GM18861 (cell line): ENCODE measurements at regions not wholly inside any gene's neighbourhood (a gene's known extent, or its start where the extent isn't known, plus 50 kb on each side); places are given as distances from the start of the nearest gene placed in this dataset.
"Not testable (repeated sequence)": the region's sequence is repeated elsewhere in the genome, so short reads cannot be mapped to it uniquely, and the experiment has no call there.

ENCODE experiments used
- ATAC-seq: cut with Tn5 transposase; IDR thresholded peaks from one replicate; pipeline ENCODE4 v1.9.1; 2021; ENCODE audit not compliant: unreplicated experiment

DNA sequence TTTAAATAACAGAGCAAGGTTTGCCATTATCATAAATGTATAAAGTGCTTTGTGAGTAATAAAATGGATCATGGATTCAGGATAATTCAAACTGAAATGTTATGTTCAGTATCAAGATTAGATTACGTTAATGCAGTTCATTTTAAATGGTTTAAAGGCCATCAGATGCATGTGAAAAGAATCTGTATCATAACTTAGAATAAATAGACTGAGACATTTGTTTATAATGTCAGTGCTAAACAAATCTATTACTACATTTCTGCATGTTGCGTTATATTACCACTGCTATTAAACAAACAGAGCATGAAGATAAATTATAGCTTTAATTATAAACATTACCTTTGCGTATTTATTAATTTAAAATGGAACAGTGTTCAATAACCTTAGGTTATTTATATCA lies 160.2 kb downstream of the TOX3 start:
- ATAC-seq: no peak

- ATAC-seq: no peak
Observed at GRCh38 chr16:52384378-52384777, 162.6 kb downstream of the TOX3 start.

GRCh38 chr16:52383640-52384292 lies 163.2 kb downstream of the TOX3 start:
- ATAC-seq: no peak

DNA sequence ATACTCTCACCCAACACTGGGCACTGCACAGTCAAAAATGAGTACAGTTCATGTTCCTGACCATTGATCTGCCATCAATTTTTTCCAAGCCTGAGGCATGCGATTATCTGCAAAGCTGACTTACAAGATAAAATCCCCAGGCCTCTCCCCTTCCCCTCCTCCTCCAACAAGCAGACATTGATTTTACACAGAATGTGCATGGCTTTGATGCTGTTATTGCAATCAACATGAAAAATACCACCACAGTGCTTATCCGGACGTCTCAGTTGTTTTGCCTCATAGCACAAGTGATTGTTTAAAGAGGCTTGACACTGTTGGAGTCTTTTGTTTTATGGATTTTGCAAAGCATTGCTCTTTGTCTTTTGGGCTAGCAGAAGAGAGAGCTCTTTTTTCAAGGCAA lies 163.8 kb downstream of the TOX3 start:
- no peak for ATAC-seq

DNA sequence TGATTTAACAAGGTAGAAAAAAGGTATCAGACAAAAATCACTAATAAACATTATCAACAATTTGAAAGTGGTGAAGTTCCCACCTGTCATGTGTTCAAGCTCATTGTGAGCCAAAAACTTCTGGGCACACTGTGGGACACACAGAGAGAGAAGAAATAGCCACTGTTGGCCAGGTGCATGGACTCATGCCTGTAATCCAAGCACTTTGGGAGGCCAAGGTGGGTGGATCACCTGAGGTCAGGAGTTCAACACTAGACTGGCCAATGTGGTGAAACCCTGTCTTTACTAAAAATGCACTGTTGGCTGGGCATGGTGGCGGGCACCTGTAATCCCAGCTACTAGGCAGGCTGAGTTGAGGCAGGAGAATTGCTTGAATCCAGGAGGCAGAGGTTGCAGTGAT lies 167.4 kb downstream of the TOX3 start:
- ATAC-seq: no peak

DNA sequence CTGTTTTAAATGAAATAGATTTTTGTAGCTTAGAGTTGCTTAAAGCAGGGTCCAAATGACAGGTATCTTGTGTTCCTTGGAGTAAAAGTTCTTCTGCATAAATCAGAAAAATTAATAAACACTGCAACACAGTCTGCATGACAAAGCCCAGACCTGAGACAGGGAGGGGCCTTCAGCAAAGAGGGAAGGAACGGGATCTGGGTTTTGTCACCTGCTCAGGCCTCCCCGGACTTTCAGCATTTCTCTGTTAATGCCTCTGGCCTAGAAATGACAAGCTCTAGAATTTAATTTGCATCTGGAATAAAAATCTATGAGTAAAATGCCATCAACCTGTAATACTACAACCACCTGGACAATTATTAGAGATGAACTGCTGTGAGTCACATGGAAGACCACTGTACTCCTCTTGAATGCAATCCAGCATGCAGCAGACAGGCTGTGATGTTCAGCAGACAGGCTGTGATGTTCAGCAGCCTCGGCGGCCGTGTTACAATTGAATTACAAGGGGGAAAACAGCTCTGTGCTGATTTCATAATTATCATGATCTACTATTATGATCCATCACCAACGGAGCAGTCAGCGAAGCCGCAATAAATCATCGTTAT lies 170.2 kb downstream of the TOX3 start:
- ATAC-seq: no peak

GRCh38 chr16:52372313-52372712 lies 174.6 kb downstream of the TOX3 start:
- ATAC-seq: no peak

GRCh38 chr16:52368859-52369258 lies 178.1 kb downstream of the TOX3 start:
- ATAC-seq: no peak

DNA sequence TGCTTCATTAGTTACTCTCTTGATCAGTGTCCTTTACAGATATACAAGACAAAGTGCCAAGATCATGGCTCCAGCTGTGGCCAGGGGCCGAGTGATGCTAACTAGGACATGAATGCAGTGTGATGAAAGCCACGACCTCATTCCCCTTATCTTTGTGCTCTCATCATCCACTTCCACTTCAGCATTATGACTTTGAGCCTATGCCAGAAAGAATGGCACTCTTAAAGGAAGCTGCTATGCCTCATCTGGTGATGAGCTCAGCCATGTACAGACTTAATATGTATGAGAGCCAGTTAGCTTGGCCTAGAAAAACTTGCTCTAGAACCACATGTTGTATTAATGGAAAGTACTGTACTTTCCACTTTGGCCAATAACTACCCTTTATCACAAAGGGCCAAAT lies 179.1 kb downstream of the TOX3 start:
- no peak for ATAC-seq

GRCh38 chr16:52366983-52367382 lies 180.0 kb downstream of the TOX3 start:
- ATAC-seq: no peak

DNA sequence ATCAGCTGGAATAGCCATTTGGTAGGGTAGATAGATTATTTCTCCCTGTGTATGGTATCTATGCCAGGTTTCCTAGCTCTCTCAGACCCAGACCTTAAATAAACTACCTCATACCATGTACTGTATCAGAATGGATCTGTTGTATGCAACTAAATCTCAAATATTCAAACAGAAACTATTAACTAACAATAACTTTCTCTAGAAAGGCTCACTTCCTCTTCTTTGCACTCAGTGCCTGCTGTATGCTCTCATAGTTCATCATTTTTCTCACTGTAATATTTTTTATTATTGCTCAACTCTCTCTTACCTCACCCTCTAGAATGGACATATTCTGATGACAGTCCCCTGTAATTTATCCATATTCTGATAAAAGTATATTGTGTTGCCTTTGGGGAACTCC lies 182.4 kb downstream of the TOX3 start:
- no peak for ATAC-seq

GRCh38 chr16:52363082-52363481 lies 183.9 kb downstream of the TOX3 start:
- no peak for ATAC-seq

DNA sequence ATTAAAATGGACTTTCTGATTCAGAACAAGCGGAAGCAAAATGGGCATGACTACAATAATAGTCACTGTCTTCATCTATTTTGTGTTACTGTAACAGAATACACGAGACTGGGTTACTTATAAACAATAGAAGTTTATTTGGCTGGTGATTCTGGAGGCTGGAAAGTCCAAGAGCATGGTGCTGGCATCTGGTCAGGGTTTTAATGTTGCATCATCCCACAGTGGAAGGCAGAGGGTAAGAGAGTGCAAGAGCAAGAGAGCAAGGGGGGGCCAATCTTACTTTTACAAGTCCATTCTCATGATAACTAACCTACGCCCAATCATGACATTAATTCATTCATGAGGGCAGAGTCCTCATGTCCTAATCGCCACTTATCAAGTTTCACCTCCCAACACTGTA lies 189.2 kb downstream of the TOX3 start:
- ATAC-seq: no peak

GRCh38 chr16:52353249-52353648 lies 193.7 kb downstream of the TOX3 start:
- no peak for ATAC-seq

DNA sequence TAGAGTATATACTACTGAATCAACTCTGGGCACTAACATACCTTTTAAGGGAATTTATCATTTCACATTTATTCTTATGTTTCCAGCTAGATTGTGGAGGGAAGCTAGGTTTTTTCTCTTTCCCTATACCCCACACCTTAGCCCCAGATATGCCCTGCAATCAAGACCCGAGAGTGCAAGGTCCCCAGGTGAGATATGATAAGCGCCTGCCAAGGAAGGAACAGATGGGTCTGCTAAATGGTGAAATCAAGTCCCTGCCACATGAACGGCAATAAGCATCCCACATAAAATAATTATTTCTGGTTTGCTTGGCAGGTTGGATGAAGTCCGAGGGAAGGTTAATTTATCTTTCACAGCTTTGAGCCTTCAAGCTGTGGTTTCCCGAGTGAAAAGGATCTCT lies 195.5 kb downstream of the TOX3 start:
- no peak for ATAC-seq

DNA sequence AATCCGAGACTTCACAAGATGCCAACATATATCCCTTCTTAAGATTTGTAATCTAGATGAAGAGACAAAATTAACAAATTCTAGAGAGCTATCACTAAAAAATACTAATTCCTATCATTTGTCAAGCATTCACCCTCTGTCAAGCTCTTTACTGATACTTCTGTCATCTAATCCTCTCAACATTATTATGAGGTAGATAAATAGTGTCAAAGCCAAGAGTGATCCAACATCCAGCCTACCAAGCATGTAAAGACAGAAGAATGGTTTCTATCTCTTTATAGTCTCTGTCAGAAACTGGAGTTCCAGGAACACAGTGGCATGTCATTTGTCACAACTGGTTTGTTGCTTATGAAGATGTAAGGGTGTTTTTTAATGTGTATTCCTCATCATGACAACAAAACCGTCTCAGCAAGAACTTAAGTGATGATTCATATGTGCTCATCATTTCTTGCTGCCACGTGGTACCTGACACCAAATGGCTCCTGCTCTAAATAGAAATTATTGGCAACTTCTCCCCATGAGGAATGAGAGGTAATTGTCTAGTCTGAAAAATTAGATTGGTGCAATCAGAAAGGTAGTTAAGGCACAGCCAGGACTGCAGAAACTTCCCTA lies 196.8 kb downstream of the TOX3 start:
- no peak for ATAC-seq

- no peak for ATAC-seq
Observed at GRCh38 chr16:52346709-52347108, 200.2 kb downstream of the TOX3 start.

GRCh38 chr16:52333673-52334072 lies 213.3 kb downstream of the TOX3 start:
- not testable (repeated sequence) for ATAC-seq

DNA sequence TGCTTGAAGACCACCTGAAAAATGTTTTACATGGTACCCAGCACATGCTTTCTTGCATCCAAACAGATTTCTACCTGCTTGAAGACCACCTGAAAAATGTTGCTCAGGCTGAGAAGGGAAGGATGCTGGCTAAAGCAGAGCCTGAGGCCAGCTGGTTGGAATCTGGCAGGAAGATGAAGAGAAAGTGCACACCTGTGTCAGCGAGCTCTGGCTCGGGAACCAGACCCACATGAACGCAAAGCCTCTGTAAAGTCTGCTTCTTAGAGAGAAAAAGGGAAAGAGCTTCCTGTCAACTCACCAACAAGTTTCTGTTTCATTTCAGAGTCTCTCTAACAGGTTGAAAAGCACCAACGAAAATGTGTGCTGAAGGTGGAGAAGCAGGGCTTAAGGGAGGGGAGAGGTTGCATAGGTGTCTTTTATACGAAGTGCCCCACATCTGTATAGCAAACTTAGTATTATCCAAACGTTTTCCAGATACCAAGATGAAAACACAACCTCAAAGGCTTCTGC lies 226.0 kb downstream of the TOX3 start:
- ATAC-seq: no peak

DNA sequence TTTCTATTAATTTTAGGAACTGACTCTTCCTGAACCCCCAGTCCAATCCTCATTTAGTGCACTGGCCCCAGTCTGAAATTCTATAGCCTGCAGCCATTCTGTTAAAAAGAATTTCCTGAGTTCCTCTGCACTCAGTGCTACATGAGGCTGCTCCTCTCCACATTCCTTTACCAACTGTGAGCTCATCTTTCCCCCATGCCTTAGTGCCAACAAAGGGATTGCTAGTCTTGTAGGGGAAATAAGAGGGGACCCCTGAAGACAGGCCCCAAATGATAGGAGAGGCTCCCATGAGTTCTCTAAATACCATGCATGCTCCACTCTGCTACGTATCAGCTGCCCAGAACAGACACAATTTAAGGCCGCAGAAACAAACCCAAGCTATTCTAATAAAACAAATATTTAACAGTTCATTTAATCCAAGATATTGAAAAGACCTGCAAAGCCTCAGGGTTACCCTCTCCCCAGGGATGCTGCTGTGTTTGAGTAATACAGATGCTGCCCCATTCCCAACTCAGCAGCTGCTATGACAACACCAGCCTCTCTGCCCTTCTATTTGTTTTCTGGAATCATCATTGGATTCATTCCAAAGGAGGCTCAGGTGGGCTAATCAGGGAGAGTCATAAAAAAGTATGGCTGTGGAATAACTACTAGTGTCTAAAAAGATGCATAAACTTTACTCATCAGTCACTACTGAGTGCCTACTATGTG lies 228.5 kb downstream of the TOX3 start:
- ATAC-seq: no peak

DNA sequence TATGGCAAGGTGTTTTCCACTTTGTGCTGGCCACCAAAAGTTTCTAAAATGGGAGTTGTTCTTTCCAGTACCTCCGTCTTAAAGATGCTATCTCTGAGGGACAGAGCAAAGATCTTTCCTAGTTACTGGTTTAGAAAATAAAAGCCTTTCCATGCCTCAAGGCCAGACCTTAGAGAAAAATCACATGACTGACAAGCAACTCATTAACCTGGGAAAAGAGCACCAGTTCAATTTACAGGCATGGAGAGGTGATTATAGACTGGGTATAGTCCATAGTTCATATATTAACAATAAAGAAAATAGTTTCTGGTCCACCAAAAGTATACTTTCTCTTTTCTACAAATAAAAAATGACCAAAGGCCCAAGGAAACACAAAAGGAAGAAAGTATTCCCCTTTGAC lies 230.7 kb downstream of the TOX3 start:
- ATAC-seq: no peak

GRCh38 chr16:52312716-52313115 lies 234.2 kb downstream of the TOX3 start:
- ATAC-seq: no peak
